T-helper 2 cell treated with Interferon-gamma antibody and Interleukin-4, amounts not matched to agents 5 μg/mL and 100 μg/mL, for 36 hours (primary cell): ENCODE measurements at regions not wholly inside any gene's neighbourhood (a gene's known extent, or its start where the extent isn't known, plus 50 kb on each side); places are given as distances from the start of the nearest gene placed in this dataset.
"Not testable (repeated sequence)": the region's sequence is repeated elsewhere in the genome, so short reads cannot be mapped to it uniquely, and the experiment has no call there.

ENCODE experiments used
- DNase-seq: peaks from one replicate; pipeline ENCODE4 v3.0.0; 2021; ENCODE audit warnings: low spot score
- H3K27ac Mint-ChIP-seq: one replicate; pipeline ENCODE4 v1.8.0; 2021; ENCODE audit warnings: mild to moderate bottlenecking, mixed read lengths
- H3K27me3 Mint-ChIP-seq: one replicate; pipeline ENCODE4 v1.8.0; 2021; ENCODE audit warnings: low read depth, mixed read lengths
- H3K36me3 Mint-ChIP-seq: one replicate; pipeline ENCODE4 v1.8.0; 2021; ENCODE audit warnings: low read depth, mixed read lengths
- H3K4me1 Mint-ChIP-seq: one replicate; pipeline ENCODE4 v1.8.0; 2021; ENCODE audit warnings: low read depth, mixed read lengths
- H3K4me3 Mint-ChIP-seq: one replicate; pipeline ENCODE4 v1.8.0; 2022; ENCODE audit warnings: mild to moderate bottlenecking, moderate library complexity, mixed read lengths
- H3K9me3 Mint-ChIP-seq: one replicate; pipeline ENCODE4 v1.8.0; 2021; ENCODE audit warnings: mixed read lengths

- Mint-ChIP-seq H3K27me3 (no peaks in the 10 kb centered on the region), H3K4me1 (no peaks in the 10 kb centered on the region), H3K9me3 (no peaks in the 10 kb centered on the region), H3K4me3 (no peak overlapping the region), H3K36me3 (no peaks in the 10 kb centered on the region), H3K27ac (no peak overlapping the region)
- no peak for DNase-seq
These were observed 162.8 kb downstream of the MANEA start for GRCh38 chr6:95740157-95740556.

- no peak for DNase-seq
- no peaks in the 10 kb centered on the region for H3K27me3 Mint-ChIP-seq
- H3K27ac Mint-ChIP-seq: no peak overlapping the region
- no peaks in the 10 kb centered on the region for H3K9me3 Mint-ChIP-seq
- H3K36me3 Mint-ChIP-seq: no peaks in the 10 kb centered on the region
- no peaks in the 10 kb centered on the region for H3K4me1 Mint-ChIP-seq
- no peak overlapping the region for H3K4me3 Mint-ChIP-seq
These were observed 163.7 kb downstream of the MANEA start for GRCh38 chr6:95741045-95741444.

GRCh38 chr6:95742767-95743289, 165.5 kb downstream of the MANEA start:
- no peak for DNase-seq
- H3K4me3 Mint-ChIP-seq: no peak overlapping the region
- H3K4me1 Mint-ChIP-seq: no peaks in the 10 kb centered on the region
- H3K36me3 Mint-ChIP-seq: no peaks in the 10 kb centered on the region
- no peaks in the 10 kb centered on the region for H3K9me3 Mint-ChIP-seq
- no peak overlapping the region for H3K27ac Mint-ChIP-seq
- no peaks in the 10 kb centered on the region for H3K27me3 Mint-ChIP-seq

GRCh38 chr6:95743591-95743990, 166.3 kb downstream of the MANEA start:
- Mint-ChIP-seq H3K4me3 (no peak overlapping the region), H3K36me3 (no peaks in the 10 kb centered on the region), H3K4me1 (no peaks in the 10 kb centered on the region), H3K27me3 (no peaks in the 10 kb centered on the region), H3K9me3 (no peaks in the 10 kb centered on the region), H3K27ac (no peak overlapping the region)
- DNase-seq: no peak

GRCh38 chr6:95758236-95759069, 181.1 kb downstream of the MANEA start:
- not testable (repeated sequence) for H3K27ac Mint-ChIP-seq, H3K4me3 Mint-ChIP-seq, H3K9me3 Mint-ChIP-seq, DNase-seq, H3K27me3 Mint-ChIP-seq, H3K36me3 Mint-ChIP-seq, H3K4me1 Mint-ChIP-seq

GRCh38 chr6:95767897-95768463, 190.6 kb downstream of the MANEA start:
- H3K4me1 Mint-ChIP-seq: no peaks in the 10 kb centered on the region
- H3K36me3 Mint-ChIP-seq: no peaks in the 10 kb centered on the region

GRCh38 chr6:95768539-95768938, 191.2 kb downstream of the MANEA start:
- H3K4me1 Mint-ChIP-seq: no peaks in the 10 kb centered on the region
- H3K4me3 Mint-ChIP-seq: no peak overlapping the region
- DNase-seq: no peak
- no peaks in the 10 kb centered on the region for H3K36me3 Mint-ChIP-seq
- no peaks in the 10 kb centered on the region for H3K9me3 Mint-ChIP-seq
- H3K27ac Mint-ChIP-seq: no peak overlapping the region
- H3K27me3 Mint-ChIP-seq: no peaks in the 10 kb centered on the region

More at GRCh38 chr6:95767897-95768463, 190.6 kb downstream of the MANEA start:
- no peaks in the 10 kb centered on the region for H3K9me3 Mint-ChIP-seq
- no peak overlapping the region for H3K4me3 Mint-ChIP-seq
- no peak overlapping the region for H3K27ac Mint-ChIP-seq
- no peaks in the 10 kb centered on the region for H3K27me3 Mint-ChIP-seq
- no peak for DNase-seq

GRCh38 chr6:95777338-95777737, 200.0 kb downstream of the MANEA start:
- no peak for DNase-seq
- H3K36me3 Mint-ChIP-seq: no peaks in the 10 kb centered on the region
- H3K4me1 Mint-ChIP-seq: no peaks in the 10 kb centered on the region
- no peak overlapping the region for H3K4me3 Mint-ChIP-seq
- H3K27me3 Mint-ChIP-seq: no peaks in the 10 kb centered on the region
- H3K9me3 Mint-ChIP-seq: no peaks in the 10 kb centered on the region
- H3K27ac Mint-ChIP-seq: no peak overlapping the region

GRCh38 chr6:95780037-95780436, 202.7 kb downstream of the MANEA start:
- no peaks in the 10 kb centered on the region for H3K27me3 Mint-ChIP-seq
- H3K4me1 Mint-ChIP-seq: peaks cover 4% of the 10 kb centered on the region
- H3K4me3 Mint-ChIP-seq: no peak overlapping the region
- H3K9me3 Mint-ChIP-seq: no peaks in the 10 kb centered on the region
- no peak for DNase-seq
- no peaks in the 10 kb centered on the region for H3K36me3 Mint-ChIP-seq
- no peak overlapping the region for H3K27ac Mint-ChIP-seq

GRCh38 chr6:95784019-95784418, 206.7 kb downstream of the MANEA start:
- no peak for DNase-seq
- no peak overlapping the region for H3K27ac Mint-ChIP-seq

GRCh38 chr6:95784869-95785268, 207.5 kb downstream of the MANEA start:
- Mint-ChIP-seq H3K9me3 (no peaks in the 10 kb centered on the region), H3K4me1 (peaks cover 4% of the 10 kb centered on the region), H3K4me3 (no peak overlapping the region), H3K27ac (no peak overlapping the region), H3K36me3 (no peaks in the 10 kb centered on the region), H3K27me3 (no peaks in the 10 kb centered on the region)
- no peak for DNase-seq

More at GRCh38 chr6:95784019-95784418, 206.7 kb downstream of the MANEA start:
- Mint-ChIP-seq H3K4me3 (no peak overlapping the region), H3K4me1 (peaks cover 4% of the 10 kb centered on the region), H3K9me3 (no peaks in the 10 kb centered on the region), H3K27me3 (no peaks in the 10 kb centered on the region), H3K36me3 (no peaks in the 10 kb centered on the region)

- Mint-ChIP-seq H3K27ac (no peak overlapping the region), H3K27me3 (no peaks in the 10 kb centered on the region), H3K36me3 (no peaks in the 10 kb centered on the region), H3K4me1 (peaks cover 4% of the 10 kb centered on the region), H3K9me3 (no peaks in the 10 kb centered on the region), H3K4me3 (no peak overlapping the region)
- no peak for DNase-seq
These were observed 208.4 kb downstream of the MANEA start for GRCh38 chr6:95785785-95786184.

GRCh38 chr6:95786802-95787201, 209.5 kb downstream of the MANEA start:
- H3K9me3 Mint-ChIP-seq: no peaks in the 10 kb centered on the region
- H3K4me3 Mint-ChIP-seq: no peak overlapping the region
- peaks cover 4% of the 10 kb centered on the region for H3K4me1 Mint-ChIP-seq
- no peak for DNase-seq
- no peaks in the 10 kb centered on the region for H3K27me3 Mint-ChIP-seq
- H3K36me3 Mint-ChIP-seq: no peaks in the 10 kb centered on the region
- H3K27ac Mint-ChIP-seq: no peak overlapping the region

- no peak for DNase-seq
- H3K4me1 Mint-ChIP-seq: no peaks in the 10 kb centered on the region
- no peaks in the 10 kb centered on the region for H3K27me3 Mint-ChIP-seq
- H3K9me3 Mint-ChIP-seq: no peaks in the 10 kb centered on the region
- no peaks in the 10 kb centered on the region for H3K36me3 Mint-ChIP-seq
- H3K4me3 Mint-ChIP-seq: no peak overlapping the region
- H3K27ac Mint-ChIP-seq: no peak overlapping the region
These were observed 213.5 kb downstream of the MANEA start for GRCh38 chr6:95790787-95791186.
